GM21825 (cell line): ENCODE measurements at regions not wholly inside any gene's neighbourhood (a gene's known extent, or its start where the extent isn't known, plus 50 kb on each side); places are given as distances from the start of the nearest gene placed in this dataset.
A peak's percentile ranks its signal among the peaks of the same experiment; 100 is the strongest.

Experiments
- ATAC-seq: cut with Tn5 transposase; IDR thresholded peaks from one replicate; pipeline ENCODE4 v1.9.1; 2021; ENCODE audit warnings: mild to moderate bottlenecking, moderate library complexity; ENCODE audit not compliant: unreplicated experiment

DNA sequence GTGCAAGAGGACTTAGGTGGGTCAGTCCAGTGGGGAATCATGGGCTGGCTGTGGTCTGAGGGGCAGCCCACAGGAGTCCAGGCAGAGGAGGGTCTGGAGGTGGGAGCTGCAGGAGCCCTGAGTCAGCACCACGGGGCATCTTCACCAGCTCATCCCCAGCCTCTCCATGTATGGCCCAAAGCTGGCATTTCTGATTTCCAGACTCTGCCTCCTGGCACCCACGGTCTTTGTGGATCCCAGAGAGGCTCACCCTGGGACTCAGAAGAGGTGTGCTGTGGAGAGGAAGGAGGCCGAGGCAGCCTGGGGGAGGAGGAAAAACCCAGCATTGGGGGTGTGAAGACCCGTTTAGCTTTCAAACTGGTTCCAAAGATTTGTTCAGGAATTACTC, 64.5 kb upstream of the KLF13 start:
- ATAC-seq, result no peak

DNA sequence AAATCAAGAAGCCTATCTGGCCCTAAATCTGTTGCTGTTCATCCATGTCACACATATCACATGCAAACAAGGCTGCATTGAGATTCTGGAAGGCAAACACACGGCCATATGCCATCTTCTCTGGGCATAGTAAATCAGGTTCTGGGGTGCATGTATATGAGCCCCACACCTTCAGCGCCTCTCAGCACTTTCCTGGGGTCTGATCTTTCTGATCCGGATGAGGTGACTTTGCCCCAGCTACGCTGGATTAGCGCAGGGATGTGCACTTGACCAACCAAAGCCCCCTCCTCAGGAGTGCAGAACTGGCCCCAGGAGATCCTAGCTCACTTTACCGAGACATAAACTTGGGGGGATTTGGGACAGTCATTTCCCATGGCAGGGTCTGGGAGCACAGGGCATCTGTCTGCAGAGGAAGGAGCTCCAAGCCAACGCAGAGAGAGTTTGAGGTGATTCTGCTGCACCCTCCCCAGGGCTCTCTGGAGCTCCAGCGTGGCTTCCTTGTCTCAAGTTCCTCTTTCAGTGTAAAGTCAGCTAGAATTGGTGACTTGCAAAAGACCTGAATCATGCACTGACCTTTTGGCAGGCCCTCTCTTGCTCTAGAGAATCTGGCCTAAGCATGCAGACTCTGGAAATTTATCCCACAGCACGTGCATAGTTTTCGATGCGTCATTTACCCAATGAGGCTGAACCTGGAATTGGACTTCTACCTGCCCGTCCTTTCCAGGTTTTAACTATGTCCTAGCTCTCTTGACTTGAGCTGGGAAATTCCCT, 63.5 kb upstream of the KLF13 start:
- no peak for ATAC-seq

DNA sequence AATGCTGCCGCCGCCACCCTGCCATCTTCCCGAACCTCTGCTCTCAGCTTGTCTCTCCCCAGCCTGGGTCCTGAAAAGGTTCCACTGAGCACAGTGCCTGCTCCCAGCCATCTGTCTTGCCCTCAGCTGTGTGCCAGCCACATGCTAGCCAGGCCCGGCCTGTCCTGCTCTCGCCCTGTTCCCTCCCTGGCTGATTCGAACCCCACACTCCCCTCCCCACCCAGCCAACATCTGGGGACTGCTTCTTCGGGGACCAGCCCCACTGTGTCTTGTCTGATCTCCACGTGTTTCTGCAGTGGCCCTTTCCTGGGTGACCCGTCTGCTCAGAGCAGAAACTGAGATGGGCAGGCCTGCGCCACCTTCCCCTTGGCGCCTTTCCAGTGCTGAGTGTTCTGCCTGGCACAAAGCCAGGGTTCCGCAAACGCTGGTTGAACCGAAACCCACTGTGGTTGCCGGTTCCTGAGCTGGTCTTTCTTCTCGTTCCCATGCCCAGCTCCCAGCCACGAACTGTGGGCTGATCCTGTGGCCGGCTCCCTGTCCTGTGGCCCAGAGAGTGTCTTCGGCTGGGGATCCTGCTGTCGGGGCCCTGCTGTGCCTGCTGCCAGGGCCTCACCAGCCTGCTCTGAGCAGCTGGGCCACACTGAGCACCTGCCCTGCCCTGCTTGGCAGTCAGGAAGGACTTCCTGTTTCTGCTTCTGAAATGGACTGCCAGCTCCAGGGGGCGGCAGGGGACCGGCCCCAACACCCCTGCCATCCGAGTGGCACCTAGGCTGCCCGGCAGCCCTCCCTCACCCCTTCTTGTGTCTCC, 62.7 kb upstream of the KLF13 start:
- ATAC-seq, result peak; percentile 30

DNA sequence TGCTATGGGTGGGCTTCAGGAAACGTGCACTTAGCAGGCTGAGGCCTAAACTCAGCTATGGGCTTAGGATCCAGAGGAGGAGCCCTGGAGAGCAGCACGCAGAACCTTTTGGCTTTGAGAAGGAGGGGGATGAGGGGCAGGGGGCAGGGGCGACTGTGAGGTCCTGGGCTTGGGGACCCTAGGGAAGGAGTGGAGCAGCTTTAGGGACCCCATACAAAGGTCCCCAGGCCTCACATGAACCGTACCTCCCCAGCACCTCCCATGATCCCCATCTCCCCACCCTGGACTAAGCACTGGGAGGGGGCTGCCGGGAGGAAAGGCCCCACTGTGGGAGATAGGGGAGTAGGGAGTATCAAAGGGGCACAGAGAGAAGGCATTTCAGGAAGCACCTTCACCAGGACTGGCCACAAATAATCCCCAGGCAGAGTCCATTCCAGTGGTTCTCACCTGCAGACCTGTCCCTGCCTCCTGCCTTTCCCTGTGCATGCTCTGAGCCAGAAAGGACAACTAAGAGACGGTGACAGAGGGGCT, 62.0 kb upstream of the KLF13 start:
- ATAC-seq, result no peak

DNA sequence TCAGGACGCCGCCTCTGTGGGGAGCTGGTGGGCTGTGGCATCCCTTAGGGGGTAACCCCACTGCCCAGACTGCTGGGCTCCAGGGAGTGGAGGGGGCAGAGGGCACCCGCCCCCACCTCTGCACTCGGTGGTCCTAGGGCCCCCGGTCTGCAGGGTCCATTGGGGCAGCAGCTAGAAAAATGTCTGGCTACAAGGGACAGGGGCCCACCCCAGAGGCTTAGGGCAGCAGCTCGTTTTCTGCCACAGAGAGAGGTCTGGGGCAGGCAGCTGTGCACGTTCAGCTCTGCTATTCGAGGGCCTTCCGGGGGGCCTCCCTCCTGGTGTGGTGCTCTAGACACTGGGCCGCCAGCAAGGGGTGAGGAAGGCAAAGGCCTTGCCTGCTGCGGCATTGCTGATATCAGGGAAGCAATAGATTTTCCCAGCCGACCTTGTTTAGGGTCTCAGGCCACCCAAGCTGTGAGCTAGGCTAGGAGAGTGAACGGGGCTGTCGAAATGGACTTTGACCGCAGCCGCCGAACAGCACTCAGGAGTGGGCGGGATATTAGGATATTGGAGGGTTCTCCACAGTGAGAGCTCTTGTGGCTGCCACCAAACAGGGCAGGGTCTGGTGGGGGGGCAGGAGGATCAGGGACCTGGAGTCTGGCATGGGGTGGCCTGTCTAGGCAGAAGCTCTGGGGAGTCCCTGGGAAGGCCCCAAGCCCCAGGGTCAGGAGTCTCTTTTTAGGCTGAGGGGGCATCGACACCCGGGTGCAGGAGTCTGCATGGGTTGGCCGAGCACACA, 61.4 kb upstream of the KLF13 start:
- ATAC-seq, result no peak

DNA sequence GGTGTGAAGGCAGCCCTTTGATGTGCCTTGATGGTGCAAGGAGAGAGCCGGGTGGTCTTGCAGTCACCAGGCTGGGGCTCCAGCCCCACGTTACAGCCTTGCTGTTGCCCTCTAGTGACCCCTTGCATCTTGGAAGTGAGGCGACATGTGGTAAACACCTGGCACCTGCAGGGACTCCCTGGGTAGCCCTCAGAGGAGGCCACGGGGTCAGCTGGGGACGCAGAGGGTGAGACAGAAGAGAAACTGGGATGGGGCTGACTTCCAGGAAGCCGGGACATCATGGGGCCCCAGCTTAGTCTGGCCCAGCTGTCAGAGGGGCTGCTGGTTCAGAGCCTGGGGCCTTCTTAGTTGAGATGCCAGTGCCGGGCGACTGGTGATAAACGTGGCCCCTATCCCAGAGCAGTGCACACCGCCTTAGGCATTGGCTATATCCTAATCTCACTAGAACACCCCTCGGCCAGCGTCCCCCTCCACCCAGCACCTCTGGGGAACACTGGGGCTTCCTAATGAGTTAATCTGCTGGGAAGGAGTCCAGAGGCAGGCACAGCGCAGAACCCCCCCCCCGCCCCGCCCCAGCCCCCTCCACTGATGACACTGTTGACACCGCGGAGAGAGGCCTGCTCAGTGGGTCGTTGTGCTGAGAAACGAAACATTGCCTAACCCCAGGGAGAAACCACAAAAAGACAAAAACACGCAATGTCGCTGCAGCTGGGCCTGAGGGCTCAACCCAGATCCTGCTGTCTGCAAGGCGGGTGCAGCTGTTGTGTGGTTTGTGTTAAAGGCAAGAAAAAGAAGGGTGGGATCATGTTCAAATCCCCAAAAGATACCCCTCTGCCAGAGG, 60.5 kb upstream of the KLF13 start:
- ATAC-seq, result peak; percentile 46

DNA sequence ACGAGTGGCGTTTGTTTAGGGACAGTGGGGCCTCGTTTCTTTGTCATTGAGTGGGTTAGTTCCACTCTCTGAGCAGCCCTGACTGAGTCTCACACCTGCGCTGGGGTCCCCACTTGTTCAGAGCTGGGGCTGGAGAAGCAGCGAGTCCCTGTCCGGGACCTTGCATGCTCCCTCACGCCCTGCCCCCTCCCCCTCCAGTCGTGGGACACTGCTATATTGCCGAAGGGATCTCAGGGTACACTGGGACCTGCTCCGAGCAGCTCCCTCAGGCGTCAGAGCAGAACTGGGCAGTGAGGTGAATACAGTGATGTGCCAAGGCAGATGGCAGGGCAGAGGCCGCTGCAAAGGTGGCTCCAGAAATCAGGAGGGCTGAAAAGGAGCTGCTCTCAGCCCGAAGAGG, 59.9 kb upstream of the KLF13 start:
- ATAC-seq, result peak; percentile 14

DNA sequence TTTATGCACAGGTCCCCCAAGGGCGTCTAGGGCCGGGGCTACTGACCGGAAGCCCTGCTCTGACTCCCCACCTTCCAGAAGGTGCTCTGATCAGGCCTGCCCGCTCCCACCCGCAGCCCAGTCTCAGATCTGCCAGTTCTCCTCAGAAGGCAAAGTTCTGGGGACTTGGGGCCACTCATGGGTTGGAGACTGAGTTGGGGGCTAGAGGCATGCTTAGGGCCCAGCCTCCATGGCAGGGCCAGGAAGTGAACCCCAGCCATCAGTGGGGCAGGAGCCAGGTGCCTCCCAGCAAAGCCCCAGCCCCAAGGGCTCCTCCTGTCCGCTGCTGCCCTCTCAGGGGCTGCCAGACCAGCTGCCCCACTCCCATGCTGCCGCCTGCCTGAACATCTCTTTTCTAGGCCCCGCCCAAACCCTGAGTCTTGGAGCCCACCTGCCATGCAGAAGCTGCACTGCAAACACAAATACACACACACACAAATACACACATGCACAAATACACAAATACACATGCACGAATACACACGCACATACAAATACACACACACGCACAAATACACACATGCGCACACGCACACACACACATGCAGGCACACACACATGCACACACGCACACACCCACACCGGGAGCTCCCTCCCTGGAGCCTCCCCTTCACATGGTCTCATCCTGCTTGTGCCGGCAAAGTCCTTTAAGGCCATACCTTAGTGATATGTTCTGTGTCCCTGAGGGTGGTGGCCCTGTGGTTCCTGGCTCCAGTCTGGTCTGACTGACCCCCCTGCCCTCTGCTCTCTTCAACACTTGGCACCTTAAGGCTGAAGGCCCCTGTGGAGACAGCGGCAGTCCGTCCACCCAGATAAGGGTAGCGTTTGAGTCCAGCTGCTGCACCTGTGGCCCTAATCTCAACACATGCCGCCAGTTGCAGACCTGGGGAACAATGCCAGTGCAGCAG, 59.2 kb upstream of the KLF13 start:
- no peak for ATAC-seq

DNA sequence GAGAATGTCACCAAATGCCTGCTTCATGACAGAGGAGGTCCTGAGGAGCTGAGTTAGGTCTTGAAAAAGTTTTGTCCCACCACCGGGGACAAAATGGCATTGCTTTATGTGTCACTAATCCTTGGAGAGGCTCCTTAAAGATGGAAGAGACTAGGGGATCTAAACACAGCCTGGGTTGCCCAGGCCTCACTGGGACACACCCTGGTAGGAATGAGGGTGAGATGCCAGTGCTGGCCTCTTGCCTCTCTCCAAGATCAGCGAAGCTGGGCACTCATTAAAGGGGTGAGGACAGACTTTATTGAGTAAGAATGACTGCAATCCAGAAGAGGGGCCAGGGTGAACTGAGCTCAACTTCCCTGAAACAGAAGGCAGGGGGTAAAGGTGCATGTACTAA, 58.5 kb upstream of the KLF13 start:
- no peak for ATAC-seq

DNA sequence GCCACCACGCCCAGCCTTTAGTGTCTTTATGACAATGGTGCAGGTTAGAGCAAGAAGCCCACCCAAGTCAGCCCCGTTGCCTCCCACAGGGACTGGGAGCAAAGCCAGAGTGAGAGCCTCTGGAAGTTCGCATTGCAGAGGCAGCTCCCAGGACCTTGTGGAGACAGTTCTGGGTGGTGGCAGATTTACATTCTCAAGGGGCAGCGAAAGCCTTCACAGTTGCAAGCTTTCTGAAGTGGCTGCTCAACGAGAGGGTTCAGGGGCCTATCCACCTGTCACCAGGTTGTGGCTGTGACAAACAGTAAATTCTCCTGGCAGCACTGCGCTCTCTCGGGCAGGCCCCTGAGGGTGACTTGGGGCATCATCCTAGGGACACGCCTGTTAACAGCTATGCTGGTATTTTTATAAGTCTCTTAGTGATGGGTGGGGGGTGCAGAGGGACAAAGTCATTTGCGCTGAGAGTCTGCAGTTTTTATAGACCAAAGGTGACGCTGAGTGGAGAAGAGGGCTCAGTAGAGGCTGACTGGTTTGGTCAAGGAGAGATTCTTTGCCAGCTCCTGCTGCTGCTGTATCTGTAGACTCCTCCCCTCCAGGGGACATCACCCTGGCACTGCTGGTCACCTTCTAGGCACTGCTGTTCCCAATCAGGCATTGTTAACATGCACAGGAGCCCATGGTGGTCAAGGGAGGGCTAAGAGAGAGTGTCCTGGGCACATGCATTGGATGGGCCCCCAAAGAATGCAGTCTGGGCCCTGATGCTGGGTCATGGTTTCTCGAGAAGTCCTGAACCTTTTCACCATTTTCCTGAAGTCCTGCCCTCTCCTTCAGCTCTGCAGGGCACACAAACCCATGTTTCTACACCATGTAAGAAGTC, 57.5 kb upstream of the KLF13 start:
- no peak for ATAC-seq

DNA sequence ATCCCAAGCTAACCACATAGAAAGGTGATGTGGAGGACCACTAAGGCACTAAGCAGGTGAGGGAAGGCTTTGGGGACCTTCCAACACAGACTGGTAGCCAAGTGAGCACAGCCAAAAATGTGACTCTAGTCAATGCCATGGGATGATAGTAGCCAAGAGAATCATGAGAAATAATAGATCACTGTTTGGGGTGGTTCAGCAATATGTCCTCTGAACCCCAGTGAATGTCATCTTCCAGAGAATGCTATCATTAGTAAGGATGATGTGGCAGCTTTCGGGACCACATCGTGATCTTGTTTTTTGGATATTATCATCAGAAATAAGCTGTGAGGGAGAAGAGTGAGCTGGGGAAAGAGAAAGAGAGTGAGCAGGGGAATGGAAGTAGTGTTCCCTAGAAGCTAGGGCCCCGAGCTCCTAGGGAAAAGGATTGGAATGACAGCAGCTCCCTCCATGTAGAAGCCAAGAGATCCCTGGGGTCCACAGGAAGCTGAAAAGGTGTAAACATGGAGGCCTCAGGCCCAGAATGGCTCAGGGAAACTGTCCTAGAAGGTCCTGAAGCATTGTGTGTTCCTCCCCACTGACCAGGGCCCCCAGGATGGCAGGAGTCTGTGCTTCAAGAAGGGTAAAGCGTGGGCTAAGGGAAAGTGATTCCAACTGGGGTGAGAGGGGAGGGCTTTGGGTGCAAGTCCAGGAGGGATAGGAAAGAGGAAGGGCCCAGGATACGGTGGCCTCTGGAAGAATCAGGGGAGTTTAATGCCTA, 56.6 kb upstream of the KLF13 start:
- no peak for ATAC-seq

DNA sequence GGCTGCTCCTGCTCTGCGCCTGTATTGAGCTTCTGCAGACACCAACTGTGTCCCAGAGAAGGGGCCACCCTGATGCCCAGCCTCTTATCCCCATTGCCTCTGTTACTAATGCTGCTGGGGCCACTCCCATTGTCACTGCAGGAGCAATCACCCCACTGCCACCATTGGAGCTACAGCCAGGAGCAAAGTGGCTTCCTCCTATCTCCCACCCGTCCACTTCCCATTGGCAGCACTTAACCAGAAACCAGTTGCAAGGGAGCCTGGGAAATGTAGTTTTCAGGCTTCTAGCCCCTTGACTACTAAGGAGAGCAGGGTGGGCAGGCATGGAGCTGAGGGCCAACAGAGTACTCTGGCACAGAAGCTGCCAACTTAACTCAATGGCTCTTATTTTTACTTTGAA, 55.9 kb upstream of the KLF13 start:
- ATAC-seq, result no peak

DNA sequence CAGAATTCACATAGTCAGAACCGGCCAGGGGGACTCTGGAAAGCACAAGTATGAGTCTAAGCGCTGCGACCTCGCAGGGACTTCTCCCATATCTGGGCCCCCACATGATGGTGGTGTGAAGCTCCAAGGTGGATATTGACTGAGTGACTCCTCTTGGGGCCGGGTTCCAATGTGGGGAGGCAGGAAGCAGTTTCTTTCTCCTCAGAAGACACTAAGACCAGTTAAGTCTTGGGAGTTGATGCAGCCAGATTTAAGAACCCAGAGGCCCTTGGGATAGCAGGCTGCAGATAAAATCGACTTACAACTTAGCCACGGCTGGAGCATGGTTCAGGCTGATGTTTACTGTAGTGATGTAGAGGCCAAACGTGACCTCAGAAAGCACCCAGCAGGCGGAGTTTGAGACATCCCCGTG, 55.4 kb upstream of the KLF13 start:
- no peak for ATAC-seq

DNA sequence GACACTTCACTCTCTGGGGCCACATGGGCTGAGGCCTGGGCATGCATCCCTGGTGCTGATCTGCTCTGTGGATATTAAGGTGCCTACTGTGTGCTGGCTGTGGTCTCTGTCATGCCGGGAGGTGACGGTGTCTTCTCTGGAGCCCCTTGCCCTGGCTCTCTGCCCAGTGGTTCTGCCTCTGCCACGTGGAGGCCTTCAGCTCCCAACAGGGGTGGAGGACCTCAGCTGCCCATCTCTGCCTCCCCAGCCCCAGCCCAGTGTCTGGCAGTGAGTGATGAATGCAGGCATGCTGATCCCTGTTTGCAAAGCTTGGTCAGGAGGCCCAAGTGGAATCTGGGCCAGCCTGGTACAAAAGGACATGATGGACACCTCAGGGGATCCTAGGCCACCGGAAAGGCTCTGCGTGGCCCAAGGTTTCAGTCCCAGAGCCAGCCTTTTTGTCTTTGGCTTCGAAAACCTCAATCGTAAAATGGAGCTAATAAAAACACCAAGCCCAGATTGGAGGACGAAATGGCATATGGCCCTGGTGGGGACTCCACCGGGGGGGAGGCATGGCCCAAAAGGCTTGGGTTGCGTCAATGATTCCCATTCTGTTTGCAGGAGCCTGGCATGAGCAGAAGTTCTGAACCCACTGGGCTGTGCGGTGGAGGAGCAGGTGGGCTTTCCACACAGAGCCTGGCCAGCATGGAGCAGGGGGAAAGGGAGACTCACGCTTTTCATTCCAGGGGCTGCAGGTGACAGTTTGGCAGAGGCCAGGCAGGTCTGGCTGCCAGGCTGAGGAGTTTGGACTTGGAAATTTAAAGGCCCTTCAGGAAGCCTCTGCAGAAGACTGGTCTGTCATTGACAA, 54.7 kb upstream of the KLF13 start:
- ATAC-seq, result no peak

DNA sequence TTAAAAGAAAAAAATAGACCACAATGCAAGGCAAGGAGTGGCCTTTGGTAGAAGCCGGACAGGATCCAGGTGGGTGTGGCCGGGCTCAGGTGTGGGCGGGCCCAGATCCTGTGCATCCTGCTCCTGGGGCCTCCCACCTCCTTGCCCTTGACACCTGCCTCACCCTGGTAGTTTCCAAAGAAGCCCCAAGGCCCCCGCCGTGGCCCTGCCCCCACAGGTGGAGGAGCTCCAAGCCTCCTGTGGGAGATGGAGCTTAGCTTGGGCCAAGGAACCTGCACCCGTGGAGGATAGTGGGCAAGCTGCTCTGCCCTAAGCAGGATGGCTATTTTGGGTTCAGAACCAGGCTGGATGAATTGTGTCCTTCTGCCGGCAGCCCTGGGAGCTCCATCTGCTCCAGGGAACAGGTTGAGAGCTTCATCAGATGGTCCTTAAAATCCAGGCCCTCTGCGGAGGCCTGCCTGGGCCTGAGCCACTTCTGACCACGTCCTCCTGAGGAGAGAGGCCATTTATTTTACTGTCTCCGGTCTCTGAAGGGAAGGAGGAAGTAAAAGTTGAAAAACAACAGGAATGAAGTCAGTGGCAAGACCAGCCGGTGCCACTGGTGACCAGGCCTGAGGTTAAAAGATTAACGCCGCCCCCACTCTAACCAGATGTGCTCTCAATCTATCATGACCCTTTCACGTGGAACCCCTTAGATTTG, 53.9 kb upstream of the KLF13 start:
- ATAC-seq, result no peak

DNA sequence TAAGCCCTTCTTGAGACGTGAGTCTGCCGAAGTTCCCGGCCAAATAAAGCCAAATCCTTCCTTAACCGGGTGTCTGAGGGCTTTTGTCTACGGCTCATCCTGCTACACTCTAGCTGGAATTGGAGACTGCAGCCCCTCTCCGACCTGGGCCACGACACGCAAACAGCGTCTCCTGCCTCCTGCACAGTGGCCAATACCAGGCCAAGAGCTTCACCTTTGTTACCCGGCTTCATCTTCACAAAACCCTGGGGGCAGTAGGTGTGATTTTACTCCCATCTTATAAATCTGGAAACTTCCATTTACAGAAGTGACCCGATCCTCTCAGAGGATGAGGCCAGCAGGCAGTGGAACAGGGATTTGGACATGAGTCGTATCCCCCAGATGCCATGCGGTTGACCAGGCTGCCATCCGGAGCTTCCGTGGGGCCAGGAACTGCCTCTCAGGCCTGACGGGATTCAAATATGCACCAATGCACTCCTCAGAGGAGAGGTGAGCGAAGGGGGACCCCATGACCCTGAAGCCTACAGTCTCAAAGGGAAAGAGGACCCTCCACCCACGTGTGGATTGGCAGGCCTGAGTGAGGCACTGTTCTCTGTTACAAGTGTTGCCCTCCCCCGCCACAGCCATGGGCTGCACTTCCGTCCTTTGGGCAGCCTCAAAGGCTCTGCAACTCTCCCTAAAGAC, 53.2 kb upstream of the KLF13 start:
- ATAC-seq, result no peak
